ENCODE measurements at regions not wholly inside any gene's neighbourhood (a gene's known extent, or its start where the extent isn't known, plus 50 kb on each side); places are given as distances from the start of the nearest gene placed in this dataset.

DNA sequence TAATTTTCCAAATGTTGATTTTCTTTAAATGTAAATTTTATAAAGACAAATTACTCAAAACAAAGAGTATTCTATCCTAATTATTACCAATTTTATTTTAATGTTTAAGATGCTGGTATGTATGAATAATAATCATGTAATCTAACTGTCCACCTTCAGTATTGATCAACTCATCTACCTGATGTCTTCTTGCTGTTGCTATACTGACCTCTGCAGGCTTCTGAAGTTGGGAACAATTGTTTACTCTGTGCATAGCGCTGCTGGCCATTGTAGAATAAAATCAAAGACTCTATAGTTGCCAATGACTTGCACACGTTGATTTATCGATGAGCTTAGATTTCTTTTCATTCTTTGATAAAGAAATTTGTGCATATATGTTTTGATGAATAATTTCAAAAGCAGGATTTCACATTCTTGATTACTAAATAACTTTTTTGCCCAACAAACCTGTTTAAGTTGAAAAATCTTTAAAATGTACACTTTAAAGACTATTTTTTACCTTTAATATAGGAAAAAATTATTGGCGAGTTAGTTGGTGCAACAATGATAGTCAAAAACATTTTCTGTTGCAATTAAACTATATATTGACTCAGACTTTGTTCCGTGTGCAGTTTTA is 282.3 kb downstream of the TFEC start:
- Histone ChIP-seq H3K4me3 (no peak overlapping the region), H4K20me1 (ENCODE audit: control insufficient read depth, insufficient read depth) (no peaks in the 10 kb centered on the region), H3K27me3 (replicated peaks in 1 of 2; ENCODE audit: control insufficient read depth in 2 of 2, insufficient read depth in 2 of 2, low read length in 1 of 2) (no peaks in the 10 kb centered on the region), H3K9ac (ENCODE audit: control insufficient read depth, insufficient read depth, low read length) (no peak overlapping the region), H3K9me3 (replicated peaks; ENCODE audit: control insufficient read depth, insufficient read depth, low read length) (no peaks in the 10 kb centered on the region), H3K27ac (ENCODE audit: control insufficient read depth, insufficient read depth) (no peak overlapping the region), H3K4me1 (ENCODE audit: control insufficient read depth, insufficient read depth, low read length) (no peaks in the 10 kb centered on the region), H3K4me2 (ENCODE audit: control insufficient read depth, insufficient read depth) (no peak overlapping the region), H3K79me2 (ENCODE audit: control insufficient read depth, insufficient read depth, low read length) (no peaks in the 10 kb centered on the region), H3K36me3 (ENCODE audit: control insufficient read depth in 2 of 2, insufficient read depth in 2 of 2, low read length in 1 of 2) (no peaks in the 10 kb centered on the region), H2AFZ (ENCODE audit: control insufficient read depth, low read depth, low read length) (no peak overlapping the region)
- SMC1A ChIA-PET (ENCODE audit: uncharacterized antibody, unreplicated experiment): no interaction called here
- TF ChIP-seq RAD21 (IDR thresholded peaks at IDR 0.05; ENCODE audit: insufficient read depth, low read depth, low read length) (peak; percentile 34; the same call in 1 of the 2 replicates), SIN3A (IDR thresholded peaks at IDR 0.05; ENCODE audit: low read depth, low read length) (no peak), YY1 (IDR thresholded peaks at IDR 0.05; ENCODE audit: low read depth, low read length) (no peak), KDM1A (IDR thresholded peaks at IDR 0.05; ENCODE audit: borderline replicate concordance) (no peak), BMI1 (IDR thresholded peaks at IDR 0.05; ENCODE audit: borderline replicate concordance) (no peak), HDGF (IDR thresholded peaks at IDR 0.05) (no peak), TARDBP (IDR thresholded peaks at IDR 0.05; ENCODE audit: borderline replicate concordance) (no peak), SMC3 (IDR thresholded peaks at IDR 0.05; ENCODE audit: borderline replicate concordance, low read length) (peak; percentile 10; the same call in 1 of the 2 replicates), MTA3 (IDR thresholded peaks at IDR 0.05; ENCODE audit: borderline replicate concordance, low read length) (no peak), STAT3 (IDR thresholded peaks at IDR 0.05; ENCODE audit: low read depth, low read length) (no peak), ZNF217 (IDR thresholded peaks at IDR 0.05) (no peak), ZSCAN29 (IDR thresholded peaks at IDR 0.05) (no peak), MEF2A (IDR thresholded peaks at IDR 0.05; ENCODE audit: insufficient read depth, low read depth, low read length) (no peak), ZNF622 (IDR thresholded peaks at IDR 0.05) (no peak)
- TF ChIP-seq, protein P1, sequence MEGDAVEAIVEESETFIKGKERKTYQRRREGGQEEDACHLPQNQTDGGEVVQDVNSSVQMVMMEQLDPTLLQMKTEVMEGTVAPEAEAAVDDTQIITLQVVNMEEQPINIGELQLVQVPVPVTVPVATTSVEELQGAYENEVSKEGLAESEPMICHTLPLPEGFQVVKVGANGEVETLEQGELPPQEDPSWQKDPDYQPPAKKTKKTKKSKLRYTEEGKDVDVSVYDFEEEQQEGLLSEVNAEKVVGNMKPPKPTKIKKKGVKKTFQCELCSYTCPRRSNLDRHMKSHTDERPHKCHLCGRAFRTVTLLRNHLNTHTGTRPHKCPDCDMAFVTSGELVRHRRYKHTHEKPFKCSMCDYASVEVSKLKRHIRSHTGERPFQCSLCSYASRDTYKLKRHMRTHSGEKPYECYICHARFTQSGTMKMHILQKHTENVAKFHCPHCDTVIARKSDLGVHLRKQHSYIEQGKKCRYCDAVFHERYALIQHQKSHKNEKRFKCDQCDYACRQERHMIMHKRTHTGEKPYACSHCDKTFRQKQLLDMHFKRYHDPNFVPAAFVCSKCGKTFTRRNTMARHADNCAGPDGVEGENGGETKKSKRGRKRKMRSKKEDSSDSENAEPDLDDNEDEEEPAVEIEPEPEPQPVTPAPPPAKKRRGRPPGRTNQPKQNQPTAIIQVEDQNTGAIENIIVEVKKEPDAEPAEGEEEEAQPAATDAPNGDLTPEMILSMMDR (IDR thresholded peaks at IDR 0.05 in 2 of 3, conservative IDR thresholded peaks at IDR 0.05 in 1 of 3; ENCODE audit: control insufficient read depth in 2 of 3, extremely low read depth in 1 of 3, insufficient read depth in 1 of 3, low read depth in 3 of 3, low read length in 3 of 3): peak; percentile 6 to 22 (median 15); a peak in 1 of 6 replicates
- no peak for DNase-seq (ENCODE audit: low read depth, low spot score)
- RAD21 ChIA-PET (ENCODE audit: unreplicated experiment): no interaction called here
- 18% methylated on average over 5 of the region's 5 CpGs for WGBS (ENCODE audit: insufficient coverage, insufficient replicate concordance, low lambda C conversion rate, missing lambda C conversion rate)
- CTCF ChIA-PET: interaction anchor here (0.6 to 1.1 kb wide), 4 partner anchors 10 to 445 kb away, joined by 3 read pairs; no protein-coding TSS in a partner anchor
- ATAC-seq: peak; percentile 71; the same call in 2 of the 3 replicates
- in situ Hi-C loops (cut with MboI): no loop called here
- FAIRE-seq: no peak
- no TSS peak for BruUV-seq (replicated peaks)
- intact Hi-C loops (cut with micrococcal nuclease; ENCODE audit: unreplicated experiment): no loop called here
- POLR2A ChIA-PET: no interaction called here
